ENCODE measurements at regions not wholly inside any gene's neighbourhood (a gene's known extent, or its start where the extent isn't known, plus 50 kb on each side); places are given as distances from the start of the nearest gene placed in this dataset.

DNA sequence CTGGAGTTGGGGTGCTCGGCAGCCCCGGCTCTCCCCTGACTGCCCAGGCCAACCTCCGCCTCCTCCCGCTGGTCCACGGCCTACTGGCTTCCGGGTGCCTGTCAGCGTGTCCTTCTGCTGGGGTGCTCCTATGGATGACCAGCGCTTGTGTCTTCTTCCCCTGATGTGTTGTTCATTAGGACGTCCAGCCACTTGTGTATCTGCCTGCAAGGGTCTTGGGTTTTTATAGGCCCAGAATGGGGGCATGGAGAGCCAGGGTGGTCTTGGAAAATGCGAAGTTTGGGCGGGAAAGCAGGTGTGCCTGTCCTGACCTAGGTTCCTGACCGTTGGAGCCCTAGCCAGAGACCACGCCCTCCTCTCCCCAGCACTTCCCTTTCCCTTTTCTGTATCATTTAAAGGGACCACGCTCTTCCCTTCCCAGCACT lies 139.8 kb downstream of the SLITRK5 start:
- H3K36me3 Mint-ChIP-seq: no peaks in the 10 kb centered on the region
- no peak for TF ChIP-seq OVOL2 (CRISPR knock-in tag; IDR thresholded peaks at IDR 0.05; ENCODE audit: borderline replicate concordance)
- no peak for TF ChIP-seq ZNF396 (CRISPR knock-in tag; IDR thresholded peaks at IDR 0.05; ENCODE audit: borderline replicate concordance)
- TF ChIP-seq ZNF219 (CRISPR knock-in tag; IDR thresholded peaks at IDR 0.05; ENCODE audit: borderline replicate concordance): no peak
- TF ChIP-seq MLX (CRISPR knock-in tag; IDR thresholded peaks at IDR 0.05): no peak
- no peak for TF ChIP-seq MYBL2 (CRISPR knock-in tag; IDR thresholded peaks at IDR 0.05)
- DNase-seq (ENCODE audit: low spot score) (no peak), ATAC-seq (peak; percentile 58)
- ChIA-PET POLR2A (no interaction called here), CTCF (interaction anchor here (1.0 to 1.4 kb wide), 4 partner anchors 23 to 140 kb away, joined by 3 to 6 read pairs (median 4); partner anchors contain the start of gene SLITRK5)
- peak overlapping the region; percentile 45; the same call in 1 of the 2 replicates for H3K4me3 Mint-ChIP-seq
- H3K27ac Mint-ChIP-seq: no peak overlapping the region
- H3K9me3 Mint-ChIP-seq: no peaks in the 10 kb centered on the region
- H3K27me3 Mint-ChIP-seq (ENCODE audit: low read depth): no peaks in the 10 kb centered on the region
- no peaks in the 10 kb centered on the region for H3K4me1 Mint-ChIP-seq

DNA sequence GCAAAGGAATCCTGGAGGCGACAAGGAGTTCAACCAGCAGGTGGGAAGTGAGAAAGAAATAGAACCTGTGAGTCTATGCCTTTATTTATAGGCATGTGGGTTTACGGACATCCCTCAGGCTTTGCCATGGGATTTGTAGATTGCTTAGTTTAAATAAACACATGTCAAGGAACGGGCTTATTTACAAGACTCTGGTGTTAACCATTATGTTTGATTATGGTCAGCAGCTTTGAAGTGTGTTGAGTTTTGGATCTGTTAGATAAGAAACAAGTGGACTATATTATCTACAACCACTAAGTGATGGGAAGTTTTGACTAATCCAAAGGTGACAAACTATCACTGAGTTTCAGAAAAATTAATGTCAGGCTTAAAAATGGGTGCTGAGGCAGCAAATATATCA lies 143.2 kb downstream of the SLITRK5 start:
- DNase-seq (ENCODE audit: low spot score): no peak
- TF ChIP-seq AR (CRISPR knock-in tag; IDR thresholded peaks at IDR 0.05) (no peak), ATF2 (CRISPR knock-in tag; IDR thresholded peaks at IDR 0.05; ENCODE audit: borderline replicate concordance, low read depth) (no peak), KAT7 (CRISPR knock-in tag; IDR thresholded peaks at IDR 0.05; ENCODE audit: borderline replicate concordance) (no peak), ZNF671 (CRISPR knock-in tag; IDR thresholded peaks at IDR 0.05) (no peak), ZNF396 (CRISPR knock-in tag; IDR thresholded peaks at IDR 0.05; ENCODE audit: borderline replicate concordance) (no peak), STAT6 (CRISPR knock-in tag; conservative IDR thresholded peaks at IDR 0.05; ENCODE audit: low read depth) (no peak), E2F4 (CRISPR knock-in tag; IDR thresholded peaks at IDR 0.05; ENCODE audit: borderline replicate concordance, low read depth) (no peak), GTF2I (CRISPR knock-in tag; conservative IDR thresholded peaks at IDR 0.05) (no peak), SMAD4 (CRISPR knock-in tag; IDR thresholded peaks at IDR 0.05) (no peak), NR1H2 (CRISPR knock-in tag; IDR thresholded peaks at IDR 0.05) (no peak), ZNF138 (CRISPR knock-in tag; conservative IDR thresholded peaks at IDR 0.05) (no peak), RELA (CRISPR knock-in tag; IDR thresholded peaks at IDR 0.05; ENCODE audit: borderline replicate concordance) (no peak), ZNF232 (CRISPR knock-in tag; IDR thresholded peaks at IDR 0.05) (no peak)
- TF ChIP-seq, protein P1, sequence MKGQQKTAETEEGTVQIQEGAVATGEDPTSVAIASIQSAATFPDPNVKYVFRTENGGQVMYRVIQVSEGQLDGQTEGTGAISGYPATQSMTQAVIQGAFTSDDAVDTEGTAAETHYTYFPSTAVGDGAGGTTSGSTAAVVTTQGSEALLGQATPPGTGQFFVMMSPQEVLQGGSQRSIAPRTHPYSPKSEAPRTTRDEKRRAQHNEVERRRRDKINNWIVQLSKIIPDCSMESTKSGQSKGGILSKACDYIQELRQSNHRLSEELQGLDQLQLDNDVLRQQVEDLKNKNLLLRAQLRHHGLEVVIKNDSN (CRISPR knock-in tag; IDR thresholded peaks at IDR 0.05): no peak
- TF ChIP-seq, protein P2, sequence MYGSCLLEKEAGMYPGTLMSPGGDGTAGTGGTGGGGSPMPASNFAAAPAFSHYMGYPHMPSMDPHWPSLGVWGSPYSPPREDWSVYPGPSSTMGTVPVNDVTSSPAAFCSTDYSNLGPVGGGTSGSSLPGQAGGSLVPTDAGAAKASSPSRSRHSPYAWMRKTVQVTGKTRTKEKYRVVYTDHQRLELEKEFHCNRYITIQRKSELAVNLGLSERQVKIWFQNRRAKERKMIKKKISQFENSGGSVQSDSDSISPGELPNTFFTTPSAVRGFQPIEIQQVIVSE (CRISPR knock-in tag; IDR thresholded peaks at IDR 0.05; ENCODE audit: borderline replicate concordance): no peak
- H3K27me3 Mint-ChIP-seq (ENCODE audit: low read depth): no peaks in the 10 kb centered on the region
- no peaks in the 10 kb centered on the region for H3K36me3 Mint-ChIP-seq
- no peaks in the 10 kb centered on the region for H3K4me1 Mint-ChIP-seq
- H3K9me3 Mint-ChIP-seq: no peaks in the 10 kb centered on the region
- ChIA-PET CTCF (interaction anchor here (0.6 kb wide), 1 partner anchor 27 kb away, joined by 5 read pairs; no protein-coding TSS in a partner anchor), POLR2A (no interaction called here)
- H3K4me3 Mint-ChIP-seq: no peak overlapping the region
- H3K27ac Mint-ChIP-seq: no peak overlapping the region
- no peak for ATAC-seq
